Fibroblast of skin of scalp (primary cell): ENCODE measurements at regions not wholly inside any gene's neighbourhood (a gene's known extent, or its start where the extent isn't known, plus 50 kb on each side); places are given as distances from the start of the nearest gene placed in this dataset.

Source experiments
- DNase-seq: peaks from one replicate; pipeline ENCODE4 v3.0.0-alpha.2; 2013

GRCh38 chr7:114109721-114110120 is 190.9 kb upstream of the PPP1R3A start:
- no peak for DNase-seq

- DNase-seq: no peak
These were observed 190.5 kb upstream of the PPP1R3A start for GRCh38 chr7:114109304-114109703.

- no peak for DNase-seq
These were observed 189.7 kb upstream of the PPP1R3A start for GRCh38 chr7:114108510-114108909.

- DNase-seq: peak; percentile 76
These were observed 188.7 kb upstream of the PPP1R3A start for GRCh38 chr7:114107522-114107921.

- peak; percentile 27 for DNase-seq
These were observed 185.2 kb upstream of the PPP1R3A start for GRCh38 chr7:114104035-114104434.

- no peak for DNase-seq
These were observed 184.2 kb upstream of the PPP1R3A start for GRCh38 chr7:114102996-114103395.

GRCh38 chr7:114102131-114102530 is 183.3 kb upstream of the PPP1R3A start:
- no peak for DNase-seq

GRCh38 chr7:114100810-114101209 is 182.0 kb upstream of the PPP1R3A start:
- DNase-seq: no peak

GRCh38 chr7:114099337-114099736 is 180.5 kb upstream of the PPP1R3A start:
- no peak for DNase-seq

- no peak for DNase-seq
These were observed 177.1 kb upstream of the PPP1R3A start for GRCh38 chr7:114095885-114096284.

GRCh38 chr7:114088470-114088940 is 169.7 kb upstream of the PPP1R3A start:
- DNase-seq: no peak

- DNase-seq: no peak
These were observed 169.1 kb upstream of the PPP1R3A start for GRCh38 chr7:114087653-114088469.

- peak; percentile 25 for DNase-seq
These were observed 168.3 kb upstream of the PPP1R3A start for GRCh38 chr7:114086914-114087652.

GRCh38 chr7:114086537-114086913 is 167.7 kb upstream of the PPP1R3A start:
- no peak for DNase-seq

GRCh38 chr7:114085592-114086501 is 167.0 kb upstream of the PPP1R3A start:
- DNase-seq: peak; percentile 76

GRCh38 chr7:114085313-114085591 is 166.4 kb upstream of the PPP1R3A start:
- no peak for DNase-seq

GRCh38 chr7:114084472-114085312 is 165.9 kb upstream of the PPP1R3A start:
- no peak for DNase-seq

- DNase-seq: no peak
These were observed 165.2 kb upstream of the PPP1R3A start for GRCh38 chr7:114084002-114084471.

- DNase-seq: no peak
These were observed 164.6 kb upstream of the PPP1R3A start for GRCh38 chr7:114083166-114084001.

GRCh38 chr7:114082642-114083165 is 163.9 kb upstream of the PPP1R3A start:
- DNase-seq: no peak
